ENCODE measurements at regions not wholly inside any gene's neighbourhood (a gene's known extent, or its start where the extent isn't known, plus 50 kb on each side); places are given as distances from the start of the nearest gene placed in this dataset.
"Not testable (repeated sequence)": the region's sequence is repeated elsewhere in the genome, so short reads cannot be mapped to it uniquely, and the experiment has no call there.

- WGBS, 2 donors, result 0 to 11% methylated on average over 1 of the region's 1 CpG
- Histone ChIP-seq H3K4me3 (replicated peaks in 1 of 3) (no peak overlapping the region), H3K27me3 (no peaks in the 10 kb centered on the region), H3K36me3 (no peaks in the 10 kb centered on the region), H3K4me1 (no peaks in the 10 kb centered on the region), H3K27ac (no peak overlapping the region), H3K9me3 (no peaks in the 10 kb centered on the region)
- no peak for DNase-seq
- intact Hi-C loops (cut with DNase I), result no loop called here
- no peak for TF ChIP-seq POLR2A (IDR thresholded peaks at IDR 0.05)
- TF ChIP-seq CTCF (IDR thresholded peaks at IDR 0.05), result no peak
These were observed 1124.6 kb downstream of the TMEM121 start for GRCh38 chr14:106651016-106651415.

GRCh38 chr14:106652494-106652893 lies 1126.1 kb downstream of the TMEM121 start:
- Histone ChIP-seq H3K36me3 (no peaks in the 10 kb centered on the region), H3K4me1 (no peaks in the 10 kb centered on the region), H3K27me3 (no peaks in the 10 kb centered on the region), H3K27ac (no peak overlapping the region), H3K9me3 (no peaks in the 10 kb centered on the region), H3K4me3 (replicated peaks in 1 of 3) (no peak overlapping the region)
- no peak for DNase-seq
- no peak for TF ChIP-seq POLR2A (IDR thresholded peaks at IDR 0.05)
- no peak for TF ChIP-seq CTCF (IDR thresholded peaks at IDR 0.05)
- 53 to 54% methylated on average over 2 of the region's 2 CpGs for WGBS, 2 donors
- intact Hi-C loops (cut with DNase I), result no loop called here

GRCh38 chr14:106657460-106657859 lies 1131.1 kb downstream of the TMEM121 start:
- H3K4me3 ChIP-seq (replicated peaks in 1 of 3), result no peak overlapping the region
- H3K4me1 ChIP-seq, result no peaks in the 10 kb centered on the region
- no peaks in the 10 kb centered on the region for H3K9me3 ChIP-seq
- H3K27me3 ChIP-seq, result no peaks in the 10 kb centered on the region
- DNase-seq, result no peak
- no peak overlapping the region for H3K27ac ChIP-seq
- no peaks in the 10 kb centered on the region for H3K36me3 ChIP-seq
- TF ChIP-seq POLR2A (IDR thresholded peaks at IDR 0.05), result no peak
- no peak for TF ChIP-seq CTCF (IDR thresholded peaks at IDR 0.05)
- WGBS, 2 donors, result 56 to 64% methylated on average over 8 of the region's 8 CpGs
- intact Hi-C loops (cut with DNase I), result no loop called here

GRCh38 chr14:106658066-106658860 lies 1131.9 kb downstream of the TMEM121 start:
- H3K36me3 ChIP-seq; H3K4me3 ChIP-seq (replicated peaks in 1 of 3); H3K4me1 ChIP-seq; H3K27ac ChIP-seq; intact Hi-C loops (cut with DNase I); H3K9me3 ChIP-seq; DNase-seq; H3K27me3 ChIP-seq: not testable (repeated sequence)
- WGBS, 2 donors, result 53 to 55% methylated on average over 7 of the region's 7 CpGs

- 61 to 67% methylated on average over 4 of the region's 4 CpGs for WGBS, 2 donors
- intact Hi-C loops (cut with DNase I); H3K4me3 ChIP-seq (replicated peaks in 1 of 3); DNase-seq; H3K27me3 ChIP-seq; H3K9me3 ChIP-seq; H3K36me3 ChIP-seq; H3K4me1 ChIP-seq; H3K27ac ChIP-seq: not testable (repeated sequence)
These were observed 1135.2 kb downstream of the TMEM121 start for GRCh38 chr14:106661561-106661960.

- no peaks in the 10 kb centered on the region for H3K27me3 ChIP-seq
- H3K36me3 ChIP-seq, result no peaks in the 10 kb centered on the region
- H3K9me3 ChIP-seq, result no peaks in the 10 kb centered on the region
- no peaks in the 10 kb centered on the region for H3K4me1 ChIP-seq
- WGBS, 2 donors, result 62 to 76% methylated on average over 3 of the region's 3 CpGs
- DNase-seq, result no peak
- no peak overlapping the region for H3K4me3 ChIP-seq (replicated peaks in 1 of 3)
- no peak overlapping the region for H3K27ac ChIP-seq
- intact Hi-C loops (cut with DNase I), result no loop called here
- no peak for TF ChIP-seq CTCF (IDR thresholded peaks at IDR 0.05)
- no peak for TF ChIP-seq POLR2A (IDR thresholded peaks at IDR 0.05)
These were observed 1136.7 kb downstream of the TMEM121 start for GRCh38 chr14:106662936-106663550.
